Neuronal stem cell (in vitro differentiated cells): ENCODE measurements at regions not wholly inside any gene's neighbourhood (a gene's known extent, or its start where the extent isn't known, plus 50 kb on each side); places are given as distances from the start of the nearest gene placed in this dataset.
A peak's percentile ranks its signal among the peaks of the same experiment; 100 is the strongest.

Source experiments
- DNase-seq: peaks from one replicate; pipeline ENCODE4 v3.0.0-alpha.2; 2013; ENCODE audit warnings: low spot score
- H2AFZ ChIP-seq: one replicate; pipeline ENCODE4 v1.6.1; 2013; ENCODE audit warnings: mild to moderate bottlenecking, low read length, inconsistent platforms
- H2AK5ac ChIP-seq: 2 replicates; pipeline ENCODE4 v1.6.1; 2013; ENCODE audit warnings: low read depth, mild to moderate bottlenecking, inconsistent platforms, low read length, moderate library complexity, mixed read lengths
- H2BK120ac ChIP-seq: 2 replicates; pipeline ENCODE4 v1.6.1; 2013; ENCODE audit warnings: low read depth, mild to moderate bottlenecking, inconsistent platforms, low read length, moderate library complexity, mixed read lengths
- H2BK12ac ChIP-seq: one replicate; pipeline ENCODE4 v1.6.1; 2013; ENCODE audit warnings: low read length, inconsistent platforms
- H2BK15ac ChIP-seq: 2 replicates; pipeline ENCODE4 v1.6.1; 2013; ENCODE audit warnings: mild to moderate bottlenecking, low read length, inconsistent platforms, mixed read lengths
- H2BK5ac ChIP-seq: one replicate; pipeline ENCODE4 v1.6.1; 2013; ENCODE audit warnings: inconsistent platforms, mild to moderate bottlenecking, low read length, moderate library complexity
- H3K14ac ChIP-seq: one replicate; pipeline ENCODE4 v1.6.1; 2013; ENCODE audit warnings: low read length, inconsistent platforms
- H3K18ac ChIP-seq: 2 replicates; pipeline ENCODE4 v1.6.1; 2013; ENCODE audit warnings: low read length, inconsistent platforms
- H3K23ac ChIP-seq: 2 replicates; pipeline ENCODE4 v1.6.1; 2013; ENCODE audit warnings: low read depth, mild to moderate bottlenecking, mixed read lengths, low read length, inconsistent platforms; ENCODE audit not compliant: poor library complexity
- H3K27ac ChIP-seq: replicated peaks from 3 replicates; pipeline ENCODE4 v1.5.1; 2013; ENCODE audit warnings: low read length, inconsistent platforms
- H3K27me3 ChIP-seq, 3 experiments: 2 replicates each; pipeline ENCODE4 v1.6.1; 2013; ENCODE audit warnings: low read length in 3 of 3, mild to moderate bottlenecking in 2 of 3, inconsistent platforms in 1 of 3, low read depth in 1 of 3, mixed read lengths in 1 of 3, moderate library complexity in 1 of 3; ENCODE audit not compliant: control insufficient read depth in 3 of 3, insufficient read depth in 3 of 3
- H3K36me3 ChIP-seq, 2 donors: replicated peaks in 1 of 2; 2 replicates each; pipeline ENCODE4 v1.6.1; 2013; ENCODE audit warnings: low read length in 2 of 2; ENCODE audit not compliant: control insufficient read depth in 2 of 2, insufficient read depth in 2 of 2
- H3K4ac ChIP-seq: 2 replicates; pipeline ENCODE4 v1.6.1; 2013; ENCODE audit warnings: inconsistent platforms, mild to moderate bottlenecking, low read length, moderate library complexity
- H3K4me1 ChIP-seq, 2 donors: 1 replicate in 1 of 2; 2 replicates in 1 of 2; pipeline ENCODE4 v1.6.1; 2013; ENCODE audit warnings: low read length in 2 of 2, low read depth in 1 of 2; ENCODE audit not compliant: control insufficient read depth in 2 of 2, insufficient read depth in 1 of 2
- H3K4me2 ChIP-seq: one replicate; pipeline ENCODE4 v1.6.1; 2013; ENCODE audit warnings: mild to moderate bottlenecking, low read length, inconsistent platforms; ENCODE audit not compliant: insufficient read depth, poor library complexity, severe bottlenecking
- H3K4me3 ChIP-seq, 2 donors: 2 replicates each; pipeline ENCODE4 v1.5.1; 2013; ENCODE audit warnings: low read length in 2 of 2, mild to moderate bottlenecking in 2 of 2, inconsistent platforms in 1 of 2, moderate library complexity in 1 of 2
- H3K79me1 ChIP-seq: one replicate; pipeline ENCODE4 v1.6.1; 2013; ENCODE audit warnings: low read depth, mild to moderate bottlenecking, inconsistent platforms, low read length, moderate library complexity
- H3K9ac ChIP-seq: one replicate; pipeline ENCODE4 v1.6.1; 2013; ENCODE audit warnings: mild to moderate bottlenecking, low read depth, low read length, inconsistent platforms; ENCODE audit not compliant: poor library complexity
- H3K9me3 ChIP-seq, 2 donors: replicated peaks in 1 of 2; 2 replicates each; pipeline versions ENCODE3 to v1.6.1; 2013; ENCODE audit warnings: low read length in 2 of 2, mild to moderate bottlenecking in 2 of 2, inconsistent platforms in 1 of 2, low read depth in 1 of 2, mixed read lengths in 1 of 2, moderate library complexity in 1 of 2; ENCODE audit not compliant: control insufficient read depth in 2 of 2, insufficient read depth in 1 of 2
- H4K8ac ChIP-seq: one replicate; pipeline ENCODE4 v1.6.1; 2013; ENCODE audit warnings: low read depth, mild to moderate bottlenecking, inconsistent platforms, low read length, moderate library complexity
- H4K91ac ChIP-seq: one replicate; pipeline ENCODE4 v1.6.1; 2013; ENCODE audit warnings: low read length, low read depth, mild to moderate bottlenecking, inconsistent platforms; ENCODE audit not compliant: poor library complexity
- WGBS, 2 donors: extraction: QIAGEN DNeasy Blood & Tissue Kit; methylation state at CpG; one replicate each; pipeline ENCODE4 v1.1.7; 2013; ENCODE audit warnings: missing lambda C conversion rate in 2 of 2, mixed read lengths in 1 of 2; ENCODE audit not compliant: insufficient read length in 2 of 2, insufficient replicate concordance in 1 of 2; ENCODE audit errors: extremely low coverage in 2 of 2; 5-methylcytosine and 5-hydroxymethylcytosine counted together

DNA sequence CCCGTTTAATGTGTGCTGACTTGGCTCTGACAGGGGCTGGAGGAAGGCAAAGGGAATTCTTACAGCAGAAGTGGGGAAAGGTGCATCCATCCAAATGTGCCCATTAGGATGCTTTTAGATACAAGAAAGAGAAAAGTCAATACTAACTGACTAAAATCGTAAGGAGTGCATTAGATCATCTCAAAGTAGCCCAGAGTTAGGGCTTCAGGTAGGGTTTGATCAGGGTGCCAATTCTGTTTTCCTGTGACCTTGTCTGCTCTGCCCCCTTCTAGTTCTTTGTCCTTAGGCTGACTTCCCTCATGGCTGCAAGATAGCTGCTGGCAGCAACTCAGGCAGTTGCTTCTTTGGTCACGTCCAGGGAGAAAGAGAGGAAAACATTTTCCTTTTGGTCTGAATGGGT lies 240.8 kb downstream of the CDC5L start:
- DNase-seq, result no peak
- Histone ChIP-seq H3K4ac (no peak overlapping the region), H3K4me3 (no peak overlapping the region), H3K9me3 (no peaks in the 10 kb centered on the region), H2BK5ac (no peak overlapping the region), H2BK15ac (no peak overlapping the region), H3K27me3 (no peaks in the 10 kb centered on the region), H3K79me1 (no peaks in the 10 kb centered on the region), H3K18ac (no peak overlapping the region), H2AFZ (no peak overlapping the region), H4K91ac (no peak overlapping the region), H2BK12ac (no peak overlapping the region), H2AK5ac (peak overlapping the region; percentile 3), H3K9ac (no peak overlapping the region), H3K4me2 (no peak overlapping the region), H3K14ac (no peak overlapping the region), H3K4me1 (peaks cover 5 to 9% of the 10 kb centered on the region in 2 donors), H3K27ac (no peak overlapping the region), H4K8ac (no peak overlapping the region), H2BK120ac (no peak overlapping the region), H3K36me3 (no peaks in the 10 kb centered on the region), H3K23ac (no peak overlapping the region)
- no CpG with 5 or more reads among the region's 3 CpGs for WGBS, 2 donors

DNA sequence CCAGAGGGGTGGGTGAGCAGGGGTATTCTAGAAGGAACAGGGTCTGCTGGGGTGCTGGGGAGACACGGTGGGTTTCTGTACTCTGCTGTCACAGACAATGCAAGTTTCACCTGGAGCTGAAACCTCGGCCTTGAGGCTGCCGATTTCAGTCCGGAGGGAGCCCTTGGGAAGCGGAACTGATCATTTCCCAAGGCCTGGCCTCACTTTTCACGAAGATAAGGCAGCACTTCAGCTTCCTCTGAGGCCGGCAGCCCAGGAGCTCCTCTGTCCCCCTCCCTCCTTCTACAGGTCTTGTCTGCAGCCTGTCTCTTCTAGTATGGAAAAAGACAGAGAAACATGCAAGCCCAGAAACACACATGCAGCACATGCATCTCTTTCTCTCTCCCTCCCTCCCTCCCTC lies 242.1 kb downstream of the CDC5L start:
- peak overlapping the region; percentile 5 for H2BK120ac ChIP-seq
- no peaks in the 10 kb centered on the region for H3K9me3 ChIP-seq
- no CpG with 5 or more reads among the region's 7 CpGs for WGBS, 2 donors
- peak overlapping the region; percentile 22 for H3K18ac ChIP-seq
- peak overlapping the region; percentile 71 for H2AFZ ChIP-seq
- H3K79me1 ChIP-seq, result no peaks in the 10 kb centered on the region
- H2BK5ac ChIP-seq, result no peak overlapping the region
- no peaks in the 10 kb centered on the region for H3K36me3 ChIP-seq
- peaks cover 5 to 8% of the 10 kb centered on the region in 2 donors for H3K4me1 ChIP-seq
- no peak overlapping the region for H3K4ac ChIP-seq
- no peak for DNase-seq
- H2BK15ac ChIP-seq, result peak overlapping the region; percentile 52
- no peak overlapping the region for H3K14ac ChIP-seq
- no peak overlapping the region for H3K23ac ChIP-seq
- H4K8ac ChIP-seq, result no peak overlapping the region
- H4K91ac ChIP-seq, result no peak overlapping the region
- no peak overlapping the region for H2BK12ac ChIP-seq
- H3K4me3 ChIP-seq, result no peak overlapping the region
- H2AK5ac ChIP-seq, result peak overlapping the region; percentile 73
- no peaks in the 10 kb centered on the region for H3K27me3 ChIP-seq
- H3K27ac ChIP-seq, result no peak overlapping the region
- H3K9ac ChIP-seq, result no peak overlapping the region
- H3K4me2 ChIP-seq, result no peak overlapping the region

- Histone ChIP-seq H3K4me1 (peaks cover 5 to 7% of the 10 kb centered on the region in 2 donors), H3K27ac (no peak overlapping the region), H3K79me1 (no peaks in the 10 kb centered on the region), H3K9ac (no peak overlapping the region), H2AK5ac (no peak overlapping the region), H3K4ac (no peak overlapping the region), H3K9me3 (no peaks in the 10 kb centered on the region), H3K4me2 (no peak overlapping the region), H2AFZ (peak overlapping the region; percentile 83), H3K4me3 (no peak overlapping the region), H2BK12ac (no peak overlapping the region), H4K91ac (no peak overlapping the region), H2BK120ac (peak overlapping the region; percentile 19), H2BK15ac (no peak overlapping the region), H2BK5ac (no peak overlapping the region), H3K14ac (no peak overlapping the region), H3K18ac (peak overlapping the region; percentile 42), H4K8ac (no peak overlapping the region), H3K23ac (no peak overlapping the region), H3K36me3 (no peaks in the 10 kb centered on the region), H3K27me3 (no peaks in the 10 kb centered on the region)
- peak; percentile 44 for DNase-seq
- no CpG with 5 or more reads among the region's 10 CpGs for WGBS, 2 donors
Measured at GRCh38 chr6:44630125-44631028, 242.9 kb downstream of the CDC5L start.

GRCh38 chr6:44631968-44632367 lies 244.5 kb downstream of the CDC5L start:
- Histone ChIP-seq H3K36me3 (no peaks in the 10 kb centered on the region), H3K4me2 (no peak overlapping the region), H2AFZ (peak overlapping the region; percentile 39), H3K4me3 (no peak overlapping the region), H3K4ac (no peak overlapping the region), H3K14ac (no peak overlapping the region), H4K91ac (no peak overlapping the region), H2BK5ac (no peak overlapping the region), H3K18ac (no peak overlapping the region), H3K9ac (no peak overlapping the region), H2BK12ac (no peak overlapping the region), H2BK15ac (no peak overlapping the region), H3K23ac (no peak overlapping the region), H3K79me1 (no peaks in the 10 kb centered on the region), H3K4me1 (peaks cover 3 to 5% of the 10 kb centered on the region in 2 donors), H3K9me3 (no peaks in the 10 kb centered on the region), H2BK120ac (no peak overlapping the region), H3K27me3 (no peaks in the 10 kb centered on the region), H2AK5ac (no peak overlapping the region), H4K8ac (no peak overlapping the region), H3K27ac (no peak overlapping the region)
- no CpG with 5 or more reads among the region's 6 CpGs for WGBS, 2 donors
- no peak for DNase-seq
